Neural progenitor cell (in vitro differentiated cells): ENCODE measurements at regions not wholly inside any gene's neighbourhood (a gene's known extent, or its start where the extent isn't known, plus 50 kb on each side); places are given as distances from the start of the nearest gene placed in this dataset.

Source experiments
- DNase-seq: peaks from one replicate; pipeline ENCODE4 v3.0.0-alpha.2; 2016; ENCODE audit warnings: low spot score
- H2AFZ ChIP-seq: fragments of 200-600 bp; sonication (generic); replicated peaks from 2 replicates; pipeline ENCODE4 v1.6.1; 2016; ENCODE audit warnings: antibody characterized with exemption
- H3F3A ChIP-seq: fragments of 200-600 bp; sonication (generic); 2 replicates; pipeline ENCODE4 v1.6.1; 2016; ENCODE audit warnings: antibody characterized with exemption, low read depth
- H3K27ac ChIP-seq: fragments of 200-600 bp; sonication (generic); 2 replicates; pipeline ENCODE4 v1.5.1; 2016; ENCODE audit warnings: mild to moderate bottlenecking
- H3K27me3 ChIP-seq: fragments of 200-600 bp; sonication (generic); 2 replicates; pipeline ENCODE4 v1.6.1; 2016; ENCODE audit warnings: mild to moderate bottlenecking, moderate library complexity
- H3K36me3 ChIP-seq: fragments of 200-600 bp; sonication (generic); 2 replicates; pipeline ENCODE4 v1.5.1; 2016
- H3K4me1 ChIP-seq: fragments of 200-600 bp; sonication (generic); 2 replicates; pipeline ENCODE4 v1.6.1; 2016; ENCODE audit warnings: mixed run types
- H3K4me2 ChIP-seq: fragments of 200-600 bp; sonication (generic); 2 replicates; pipeline ENCODE4 v1.6.1; 2016
- H3K4me3 ChIP-seq: fragments of 200-600 bp; sonication (generic); 2 replicates; pipeline ENCODE4 v1.5.1; 2016
- H3K79me2 ChIP-seq: fragments of 200-600 bp; sonication (generic); 2 replicates; pipeline ENCODE4 v1.6.1; 2016; ENCODE audit warnings: low read depth
- H3K9ac ChIP-seq: fragments of 200-600 bp; sonication (generic); 2 replicates; pipeline ENCODE4 v1.6.1; 2016
- H3K9me3 ChIP-seq: fragments of 200-600 bp; sonication (generic); 2 replicates; pipeline ENCODE4 v1.5.1; 2016; ENCODE audit warnings: low read depth
- H4K20me1 ChIP-seq: fragments of 200-600 bp; sonication (generic); 2 replicates; pipeline ENCODE4 v1.6.1; 2016; ENCODE audit warnings: low read depth
- H3K27ac Mint-ChIP-seq: 3 replicates; pipeline ENCODE4 v1.8.0; 2021; ENCODE audit warnings: mixed read lengths
- H3K27me3 Mint-ChIP-seq: 2 replicates; pipeline ENCODE4 v1.8.0; 2022; ENCODE audit warnings: low read depth, mild to moderate bottlenecking, inconsistent platforms, moderate library complexity, mixed read lengths; ENCODE audit not compliant: insufficient read depth
- H3K36me3 Mint-ChIP-seq: 3 replicates; pipeline ENCODE4 v1.8.0; 2021; ENCODE audit warnings: mixed read lengths
- H3K4me1 Mint-ChIP-seq: 3 replicates; pipeline ENCODE4 v1.8.0; 2021; ENCODE audit warnings: mixed read lengths
- H3K4me3 Mint-ChIP-seq: 3 replicates; pipeline ENCODE4 v1.8.0; 2021; ENCODE audit warnings: mild to moderate bottlenecking, moderate library complexity, mixed read lengths
- H3K9me3 Mint-ChIP-seq: 3 replicates; pipeline ENCODE4 v1.8.0; 2020; ENCODE audit warnings: mixed read lengths
- EZH2 ChIP-seq: fragments of 200-600 bp; sonication (generic); IDR thresholded peaks from 2 replicates; pipeline ENCODE4 v1.6.1; 2017; ENCODE audit warnings: antibody characterized with exemption, mild to moderate bottlenecking, moderate library complexity
- EZH2phosphoT487 ChIP-seq: fragments of 200-600 bp; sonication (generic); IDR thresholded peaks from 2 replicates; pipeline ENCODE4 v1.6.1; 2017; ENCODE audit warnings: antibody characterized with exemption
- TF ChIP-seq, protein P1 (sequence below): fragments of 200-600 bp; sonication (generic); IDR thresholded peaks from 2 replicates; pipeline ENCODE4 v1.5.1; 2017; ENCODE audit warnings: antibody characterized with exemption, mild to moderate bottlenecking

DNA sequence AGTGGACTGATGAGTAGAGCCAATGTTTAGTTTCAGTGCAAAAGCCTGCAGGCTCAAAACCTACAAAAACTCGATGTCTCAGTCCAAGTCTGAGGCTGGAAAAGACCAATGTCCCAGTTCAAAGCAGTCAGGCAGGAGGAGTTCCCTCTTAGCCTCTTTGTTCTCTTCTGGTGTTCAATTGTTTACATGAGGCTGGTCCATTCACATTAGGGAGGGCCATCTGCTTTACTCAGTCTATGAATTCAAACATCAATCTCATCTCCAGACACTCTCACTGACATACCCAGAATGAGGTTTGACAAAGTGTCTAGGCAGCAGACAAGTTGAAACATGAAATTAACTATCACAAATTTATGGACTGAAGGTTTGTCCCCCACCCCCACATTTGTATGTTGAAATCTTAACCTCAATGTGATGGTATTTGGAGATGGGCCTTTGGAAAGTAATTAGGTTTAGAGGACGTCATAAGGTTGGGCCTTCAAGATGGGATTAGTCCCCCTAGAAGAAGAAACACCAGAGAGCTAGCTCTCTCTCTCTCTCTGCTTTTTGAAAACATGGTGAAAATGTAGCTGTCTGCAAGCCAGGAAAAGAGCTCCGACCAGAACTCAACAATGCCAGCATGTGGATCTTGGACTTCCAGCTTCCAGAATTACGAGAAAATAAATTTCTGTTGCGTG, 438.5 kb upstream of the RGMA start:
- Histone ChIP-seq H3K9ac (no peak overlapping the region), H3K79me2 (no peaks in the 10 kb centered on the region), H3F3A (no peaks in the 10 kb centered on the region), H3K4me3 (no peak overlapping the region), H3K27me3 (no peaks in the 10 kb centered on the region), H3K27ac (no peak overlapping the region), H4K20me1 (no peaks in the 10 kb centered on the region), H3K4me2 (no peak overlapping the region), H3K36me3 (no peaks in the 10 kb centered on the region), H2AFZ (no peak overlapping the region), H3K4me1 (peaks cover 21% of the 10 kb centered on the region), H3K9me3 (no peaks in the 10 kb centered on the region)
- peak overlapping the region; percentile 78 for H3K27ac Mint-ChIP-seq
- H3K4me1 Mint-ChIP-seq = peaks cover 2% of the 10 kb centered on the region
- no peak overlapping the region for H3K4me3 Mint-ChIP-seq
- no peaks in the 10 kb centered on the region for H3K27me3 Mint-ChIP-seq
- H3K36me3 Mint-ChIP-seq = peaks cover 17% of the 10 kb centered on the region
- peaks cover 3% of the 10 kb centered on the region for H3K9me3 Mint-ChIP-seq
- peak; percentile 15 for DNase-seq
- TF ChIP-seq EZH2 (no peak), EZH2phosphoT487 (no peak)
- TF ChIP-seq, protein P1, sequence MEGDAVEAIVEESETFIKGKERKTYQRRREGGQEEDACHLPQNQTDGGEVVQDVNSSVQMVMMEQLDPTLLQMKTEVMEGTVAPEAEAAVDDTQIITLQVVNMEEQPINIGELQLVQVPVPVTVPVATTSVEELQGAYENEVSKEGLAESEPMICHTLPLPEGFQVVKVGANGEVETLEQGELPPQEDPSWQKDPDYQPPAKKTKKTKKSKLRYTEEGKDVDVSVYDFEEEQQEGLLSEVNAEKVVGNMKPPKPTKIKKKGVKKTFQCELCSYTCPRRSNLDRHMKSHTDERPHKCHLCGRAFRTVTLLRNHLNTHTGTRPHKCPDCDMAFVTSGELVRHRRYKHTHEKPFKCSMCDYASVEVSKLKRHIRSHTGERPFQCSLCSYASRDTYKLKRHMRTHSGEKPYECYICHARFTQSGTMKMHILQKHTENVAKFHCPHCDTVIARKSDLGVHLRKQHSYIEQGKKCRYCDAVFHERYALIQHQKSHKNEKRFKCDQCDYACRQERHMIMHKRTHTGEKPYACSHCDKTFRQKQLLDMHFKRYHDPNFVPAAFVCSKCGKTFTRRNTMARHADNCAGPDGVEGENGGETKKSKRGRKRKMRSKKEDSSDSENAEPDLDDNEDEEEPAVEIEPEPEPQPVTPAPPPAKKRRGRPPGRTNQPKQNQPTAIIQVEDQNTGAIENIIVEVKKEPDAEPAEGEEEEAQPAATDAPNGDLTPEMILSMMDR = no peak

DNA sequence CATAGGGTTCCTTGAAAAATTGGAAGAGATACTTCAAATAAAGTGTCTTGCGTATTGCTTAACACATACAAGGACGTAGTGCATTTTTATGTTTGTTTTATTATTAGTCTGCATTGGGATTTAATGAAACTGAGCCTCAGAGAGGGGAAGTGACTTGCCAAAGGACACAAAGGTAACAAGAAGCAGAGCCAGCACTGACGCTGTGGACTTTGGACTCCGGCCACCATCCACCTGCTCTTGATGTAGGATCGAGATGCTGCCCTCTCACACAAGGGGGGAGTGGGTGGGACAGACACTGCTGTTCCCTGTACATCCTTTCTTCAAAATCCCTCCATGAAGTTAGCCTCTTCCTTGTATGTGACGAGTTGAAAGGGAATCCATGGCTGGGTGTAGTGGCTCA, 435.4 kb upstream of the RGMA start:
- H4K20me1 ChIP-seq = no peaks in the 10 kb centered on the region
- Mint-ChIP-seq H3K9me3 (peaks cover 3% of the 10 kb centered on the region), H3K27ac (no peak overlapping the region), H3K4me3 (no peak overlapping the region), H3K36me3 (peaks cover 7% of the 10 kb centered on the region), H3K4me1 (peaks cover 5% of the 10 kb centered on the region), H3K27me3 (no peaks in the 10 kb centered on the region)
- H3K36me3 ChIP-seq = no peaks in the 10 kb centered on the region
- TF ChIP-seq EZH2phosphoT487 (no peak), EZH2 (no peak)
- TF ChIP-seq, protein P1 = no peak
- no peak overlapping the region for H3K9ac ChIP-seq
- no peak overlapping the region for H3K27ac ChIP-seq
- no peaks in the 10 kb centered on the region for H3K9me3 ChIP-seq
- H3K4me2 ChIP-seq = no peak overlapping the region
- DNase-seq = no peak
- no peaks in the 10 kb centered on the region for H3K79me2 ChIP-seq
- H3F3A ChIP-seq = no peaks in the 10 kb centered on the region
- H2AFZ ChIP-seq = no peak overlapping the region
- H3K4me3 ChIP-seq = no peak overlapping the region
- H3K4me1 ChIP-seq = peaks cover 26% of the 10 kb centered on the region
- H3K27me3 ChIP-seq = no peaks in the 10 kb centered on the region

DNA sequence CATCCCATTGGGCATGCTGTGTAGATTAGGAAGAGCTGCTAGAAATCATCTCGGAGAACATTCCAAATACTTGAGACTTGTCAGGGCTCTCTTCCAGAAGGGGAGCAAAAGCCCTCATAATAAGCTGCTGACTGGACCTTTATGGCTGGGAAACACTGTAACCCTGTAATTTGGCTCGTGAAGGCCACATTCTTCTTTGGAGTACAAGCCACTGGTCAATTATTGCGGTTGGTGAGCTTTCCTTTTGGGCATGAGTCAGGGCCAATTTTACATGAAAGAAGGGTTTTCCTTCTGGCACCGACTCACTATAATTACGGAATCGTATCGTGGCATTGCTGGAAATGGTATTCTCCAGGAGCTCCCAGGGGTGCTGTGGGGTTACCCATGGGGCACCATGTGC, 434.5 kb upstream of the RGMA start:
- no peaks in the 10 kb centered on the region for H3K27me3 Mint-ChIP-seq
- Histone ChIP-seq H4K20me1 (no peaks in the 10 kb centered on the region), H3K27me3 (no peaks in the 10 kb centered on the region)

More for the DNA sequence above, 434.5 kb upstream of the RGMA start:
- Mint-ChIP-seq H3K9me3 (peaks cover 3% of the 10 kb centered on the region), H3K27ac (no peak overlapping the region), H3K4me3 (no peak overlapping the region), H3K4me1 (peaks cover 5% of the 10 kb centered on the region), H3K36me3 (peaks cover 4% of the 10 kb centered on the region)
- no peak overlapping the region for H3K4me3 ChIP-seq
- no peak for DNase-seq
- H3K4me1 ChIP-seq = peaks cover 16% of the 10 kb centered on the region
- H3K27ac ChIP-seq = no peak overlapping the region
- H3F3A ChIP-seq = no peaks in the 10 kb centered on the region
- H3K9ac ChIP-seq = no peak overlapping the region
- H3K36me3 ChIP-seq = no peaks in the 10 kb centered on the region
- H2AFZ ChIP-seq = no peak overlapping the region
- H3K9me3 ChIP-seq = no peaks in the 10 kb centered on the region
- TF ChIP-seq EZH2 (no peak), EZH2phosphoT487 (no peak)
- TF ChIP-seq, protein P1 = no peak
- no peak overlapping the region for H3K4me2 ChIP-seq
- no peaks in the 10 kb centered on the region for H3K79me2 ChIP-seq
